Panc1 (cell line): ENCODE measurements at regions not wholly inside any gene's neighbourhood (a gene's known extent, or its start where the extent isn't known, plus 50 kb on each side); places are given as distances from the start of the nearest gene placed in this dataset.

Source experiments
- ATAC-seq: fragments of 200-7000 bp; cut with Tn5 transposase; 2 replicates; pipeline ENCODE4 v1.9.1; 2020; ENCODE audit warnings: mild to moderate bottlenecking, moderate library complexity
- BruUV-seq: library from RNA; stranded (reverse); fragments of 400-500 nt; replicated peaks from 2 replicates; lab custom pipeline; 2021; lab: Mats Ljungman, UMichigan
- CTCF ChIA-PET: fragments of 300-600 bp; sonication (Branson Sonifier 250); formaldehyde crosslinking; loops from one replicate; lab custom pipeline; 2022; ENCODE audit warnings: antibody characterized with exemption; lab: Charles Lee
- POLR2A ChIA-PET: fragments of 300-600 bp; sonication (Branson Sonifier 250); formaldehyde crosslinking; loops from one replicate; lab custom pipeline; 2022; ENCODE audit warnings: antibody characterized with exemption; lab: Charles Lee
- DNase-seq: peaks from one replicate; pipeline ENCODE4 v3.0.0-alpha.2; 2010; ENCODE audit warnings: low read depth, low spot score
- H3K27ac ChIP-seq: 2 replicates; pipeline ENCODE4 v1.5.1; 2011; ENCODE audit warnings: mild to moderate bottlenecking, low read length, inconsistent platforms
- H3K27me3 ChIP-seq: fragments of 200-500 bp; sonication (Bioruptor generic); 2 replicates; pipeline ENCODE4 v1.6.0; 2014; ENCODE audit warnings: low read length, inconsistent platforms; ENCODE audit not compliant: control insufficient read depth, insufficient read depth
- H3K36me3 ChIP-seq: fragments of 200-500 bp; sonication (Bioruptor generic); 2 replicates; pipeline ENCODE4 v1.5.1; 2014; ENCODE audit warnings: inconsistent platforms, mild to moderate bottlenecking, low read length, moderate library complexity; ENCODE audit not compliant: control insufficient read depth, insufficient read depth
- H3K4me1 ChIP-seq: 2 replicates; pipeline ENCODE4 v1.5.1; 2011; ENCODE audit warnings: inconsistent platforms, mild to moderate bottlenecking, low read length, moderate library complexity; ENCODE audit not compliant: control insufficient read depth, insufficient read depth
- H3K4me3 ChIP-seq, 2 experiments: 2 replicates each; pipeline ENCODE4 v1.5.1; 2011 to 2012; ENCODE audit warnings: low read depth in 2 of 2, low read length in 2 of 2, mild to moderate bottlenecking in 2 of 2, inconsistent platforms in 1 of 2, moderate library complexity in 1 of 2
- H3K9me3 ChIP-seq: fragments of 200-500 bp; sonication (Bioruptor generic); 2 replicates; pipeline ENCODE4 v1.5.1; 2014; ENCODE audit warnings: low read depth, mild to moderate bottlenecking, inconsistent platforms, low read length, moderate library complexity; ENCODE audit not compliant: control insufficient read depth, insufficient read depth
- POLR2AphosphoS5 ChIP-seq: IDR thresholded peaks from 2 replicates; pipeline ENCODE4 v1.6.1; 2012; ENCODE audit warnings: mild to moderate bottlenecking, low read depth, low read length, moderate library complexity
- REST ChIP-seq, 2 experiments: IDR thresholded peaks; 2 replicates each; pipeline ENCODE4 v1.6.1; 2011 to 2012; ENCODE audit warnings: low read depth in 2 of 2, control low read depth in 1 of 2, low read length in 1 of 2, mild to moderate bottlenecking in 1 of 2, moderate library complexity in 1 of 2; ENCODE audit not compliant: insufficient read depth in 1 of 2
- SIN3A ChIP-seq: IDR thresholded peaks from 2 replicates; pipeline ENCODE4 v1.6.1; 2012; ENCODE audit warnings: low read depth, mild to moderate bottlenecking, low read length, moderate library complexity, borderline replicate concordance; ENCODE audit not compliant: insufficient read depth
- TCF7L2 ChIP-seq: IDR thresholded peaks from 2 replicates; pipeline ENCODE4 v1.6.1; 2011; ENCODE audit warnings: mild to moderate bottlenecking, low read depth, low read length, inconsistent platforms
- in situ Hi-C: cut with HindIII; loops from 2 replicates; pipeline ENCODE4 v1.10.0; 2016; ENCODE audit warnings: low sequenced_read_pairs, low pct_unique_long_range_greater_than_20kb
- intact Hi-C: fragments of 100-400 bp; cut with micrococcal nuclease; formaldehyde crosslinking; loops from one replicate; pipeline ENCODE4 v1.10.0; 2022; ENCODE audit not compliant: unreplicated experiment
- TF ChIP-seq, protein P1 (sequence below): fragments of 450-650 bp; IDR thresholded peaks from 2 replicates; pipeline ENCODE4 v1.5.1; 2017; ENCODE audit warnings: mild to moderate bottlenecking

GRCh38 chr16:6032438-6032837, 934.8 kb upstream of the EEF2KMT start:
- intact Hi-C loops (loop anchor here (5.0 kb wide), 1 partner anchor 610 kb away; no protein-coding TSS in a partner anchor), in situ Hi-C loops (no loop called here)
- Histone ChIP-seq H3K4me1 (no peaks in the 10 kb centered on the region), H3K4me3 (no peak overlapping the region), H3K36me3 (no peaks in the 10 kb centered on the region), H3K9me3 (no peaks in the 10 kb centered on the region), H3K27me3 (no peaks in the 10 kb centered on the region; the same call in 1 of the 2 replicates), H3K27ac (no peak overlapping the region)
- no peak for DNase-seq
- no TSS peak for BruUV-seq
- ChIA-PET CTCF (no interaction called here), POLR2A (no interaction called here)
- no peak for ATAC-seq
- TF ChIP-seq, protein P1, sequence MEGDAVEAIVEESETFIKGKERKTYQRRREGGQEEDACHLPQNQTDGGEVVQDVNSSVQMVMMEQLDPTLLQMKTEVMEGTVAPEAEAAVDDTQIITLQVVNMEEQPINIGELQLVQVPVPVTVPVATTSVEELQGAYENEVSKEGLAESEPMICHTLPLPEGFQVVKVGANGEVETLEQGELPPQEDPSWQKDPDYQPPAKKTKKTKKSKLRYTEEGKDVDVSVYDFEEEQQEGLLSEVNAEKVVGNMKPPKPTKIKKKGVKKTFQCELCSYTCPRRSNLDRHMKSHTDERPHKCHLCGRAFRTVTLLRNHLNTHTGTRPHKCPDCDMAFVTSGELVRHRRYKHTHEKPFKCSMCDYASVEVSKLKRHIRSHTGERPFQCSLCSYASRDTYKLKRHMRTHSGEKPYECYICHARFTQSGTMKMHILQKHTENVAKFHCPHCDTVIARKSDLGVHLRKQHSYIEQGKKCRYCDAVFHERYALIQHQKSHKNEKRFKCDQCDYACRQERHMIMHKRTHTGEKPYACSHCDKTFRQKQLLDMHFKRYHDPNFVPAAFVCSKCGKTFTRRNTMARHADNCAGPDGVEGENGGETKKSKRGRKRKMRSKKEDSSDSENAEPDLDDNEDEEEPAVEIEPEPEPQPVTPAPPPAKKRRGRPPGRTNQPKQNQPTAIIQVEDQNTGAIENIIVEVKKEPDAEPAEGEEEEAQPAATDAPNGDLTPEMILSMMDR = no peak; the same call in 1 of the 2 replicates
- TF ChIP-seq SIN3A = no peak
- TF ChIP-seq TCF7L2 = no peak
- TF ChIP-seq REST (IDR thresholded peaks at IDR 0.05; ENCODE audit: insufficient read depth in 1 of 2, low read depth in 2 of 2, low read length in 1 of 2) = no peak

GRCh38 chr16:6031567-6031966, 934.0 kb upstream of the EEF2KMT start:
- H3K4me3 ChIP-seq = no peak overlapping the region
- no peak for DNase-seq
- BruUV-seq = no TSS peak
- H3K4me1 ChIP-seq = no peaks in the 10 kb centered on the region
- ATAC-seq = no peak; the same call in 1 of the 2 replicates
- H3K27ac ChIP-seq = no peak overlapping the region
- POLR2A ChIA-PET = no interaction called here
- H3K9me3 ChIP-seq = no peaks in the 10 kb centered on the region
- no peaks in the 10 kb centered on the region for H3K36me3 ChIP-seq
- in situ Hi-C loops (no loop called here), intact Hi-C loops (loop anchor here (5.0 kb wide), 1 partner anchor 611 kb away; no protein-coding TSS in a partner anchor)
- no peak for TF ChIP-seq REST (IDR thresholded peaks at IDR 0.05; ENCODE audit: insufficient read depth in 1 of 2, low read depth in 2 of 2, low read length in 1 of 2)
- no peak for TF ChIP-seq POLR2AphosphoS5
- no peak for TF ChIP-seq SIN3A
- TF ChIP-seq, protein P1 = no peak
- TF ChIP-seq TCF7L2 = no peak
- H3K27me3 ChIP-seq = no peaks in the 10 kb centered on the region; the same call in 1 of the 2 replicates
- CTCF ChIA-PET = no interaction called here
